CD14-positive monocyte (primary cell): ENCODE measurements at regions not wholly inside any gene's neighbourhood (a gene's known extent, or its start where the extent isn't known, plus 50 kb on each side); places are given as distances from the start of the nearest gene placed in this dataset.

Source experiments
- DNase-seq, 3 donors: peaks; one replicate each; pipeline ENCODE4 v3.0.0-alpha.2; 2011 to 2022
- H2AFZ ChIP-seq: 2 replicates; pipeline ENCODE4 v1.6.0; 2012; ENCODE audit warnings: mild to moderate bottlenecking, low read depth, low read length, inconsistent platforms; ENCODE audit not compliant: insufficient read depth, poor library complexity, severe bottlenecking
- H3K27ac ChIP-seq, 2 donors: 1 replicate in 1 of 2; 2 replicates in 1 of 2; pipeline ENCODE4 v1.5.1; 2012 to 2013; ENCODE audit warnings: low read length in 2 of 2, control low read depth in 1 of 2, inconsistent platforms in 1 of 2, low read depth in 1 of 2, mild to moderate bottlenecking in 1 of 2
- H3K27me3 ChIP-seq, 2 donors: one replicate each; pipeline versions ENCODE4 v1.6.0 to v1.6.1; 2011 to 2013; ENCODE audit warnings: low read length in 2 of 2; ENCODE audit not compliant: control insufficient read depth in 2 of 2, insufficient read depth in 2 of 2
- H3K36me3 ChIP-seq, 2 donors: replicated peaks in 1 of 2; 1 replicate in 1 of 2; 2 replicates in 1 of 2; pipeline versions ENCODE4 v1.5.1 to v1.6.1; 2012 to 2013; ENCODE audit warnings: low read length in 2 of 2, control low read depth in 1 of 2, inconsistent platforms in 1 of 2, mild to moderate bottlenecking in 1 of 2; ENCODE audit not compliant: insufficient read depth in 2 of 2, control insufficient read depth in 1 of 2
- H3K4me1 ChIP-seq, 2 donors: 1 replicate in 1 of 2; 2 replicates in 1 of 2; pipeline versions ENCODE4 v1.5.1 to v1.6.1; 2012 to 2013; ENCODE audit warnings: low read length in 2 of 2, control low read depth in 1 of 2, inconsistent platforms in 1 of 2, mild to moderate bottlenecking in 1 of 2, moderate library complexity in 1 of 2; ENCODE audit not compliant: insufficient read depth in 2 of 2, control insufficient read depth in 1 of 2
- H3K4me2 ChIP-seq: replicated peaks from 2 replicates; pipeline ENCODE3; 2012; ENCODE audit warnings: low read length, moderate library complexity, mild to moderate bottlenecking; ENCODE audit not compliant: poor library complexity, severe bottlenecking; ENCODE audit errors: extremely low read depth
- H3K4me3 ChIP-seq, 3 experiments: fragments of 200-600 bp in 1 of 3; sonication (generic) in 1 of 3; replicated peaks in 1 of 3; 1 replicate in 2 of 3; 2 replicates in 1 of 3; pipeline ENCODE4 v1.5.1; 2011 to 2013; ENCODE audit warnings: low read length in 3 of 3, mild to moderate bottlenecking in 3 of 3, control low read depth in 2 of 3, low read depth in 2 of 3, inconsistent platforms in 1 of 3, moderate library complexity in 1 of 3
- H3K79me2 ChIP-seq: 2 replicates; pipeline ENCODE4 v1.6.0; 2012; ENCODE audit warnings: mild to moderate bottlenecking, control low read depth, inconsistent platforms, low read length, moderate library complexity; ENCODE audit not compliant: insufficient read depth
- H3K9ac ChIP-seq: 2 replicates; pipeline ENCODE4 v1.6.0; 2017; ENCODE audit warnings: low read length, mild to moderate bottlenecking; ENCODE audit not compliant: insufficient read depth, poor library complexity, severe bottlenecking
- H3K9me3 ChIP-seq, 2 donors: replicated peaks in 1 of 2; 1 replicate in 1 of 2; 2 replicates in 1 of 2; pipeline versions ENCODE4 v1.5.1 to v1.6.1; 2012 to 2013; ENCODE audit warnings: low read length in 2 of 2, control low read depth in 1 of 2; ENCODE audit not compliant: control insufficient read depth in 1 of 2, insufficient read depth in 1 of 2
- H4K20me1 ChIP-seq: 2 replicates; pipeline ENCODE4 v1.6.0; 2012; ENCODE audit warnings: mild to moderate bottlenecking, low read length, control low read depth, moderate library complexity; ENCODE audit not compliant: insufficient read depth
- H3K27ac Mint-ChIP-seq, 7 donors: one replicate each; pipeline ENCODE4 v1.8.0; 2020; ENCODE audit warnings: mild to moderate bottlenecking in 7 of 7, mixed read lengths in 7 of 7, moderate library complexity in 6 of 7, inconsistent platforms in 2 of 7
- H3K27me3 Mint-ChIP-seq, 3 donors: one replicate each; pipeline ENCODE4 v1.8.0; 2021 to 2022; ENCODE audit warnings: low read depth in 3 of 3, mild to moderate bottlenecking in 3 of 3, mixed read lengths in 3 of 3, moderate library complexity in 3 of 3, inconsistent platforms in 1 of 3
- H3K36me3 Mint-ChIP-seq, 2 donors: one replicate each; pipeline ENCODE4 v1.8.0; 2020; ENCODE audit warnings: mixed read lengths in 2 of 2, inconsistent platforms in 1 of 2, mild to moderate bottlenecking in 1 of 2
- H3K4me1 Mint-ChIP-seq: one replicate; pipeline ENCODE4 v1.8.0; 2020; ENCODE audit warnings: mild to moderate bottlenecking, mixed read lengths
- H3K4me3 Mint-ChIP-seq, 2 donors: one replicate each; pipeline ENCODE4 v1.8.0; 2020; ENCODE audit warnings: mild to moderate bottlenecking in 2 of 2, mixed read lengths in 2 of 2, moderate library complexity in 1 of 2
- H3K9me3 Mint-ChIP-seq, 7 donors: one replicate each; pipeline ENCODE4 v1.8.0; 2020 to 2022; ENCODE audit warnings: mixed read lengths in 7 of 7, mild to moderate bottlenecking in 6 of 7, moderate library complexity in 6 of 7, inconsistent platforms in 2 of 7
- WGBS: methylation state at CpG from one replicate; pipeline ENCODE4 v1.1.5; 2013; ENCODE audit warnings: missing lambda C conversion rate; ENCODE audit not compliant: insufficient coverage; 5-methylcytosine and 5-hydroxymethylcytosine counted together
- intact Hi-C, 2 donors: fragments of 100-400 bp; cut with micrococcal nuclease; formaldehyde crosslinking; loops; one replicate each; pipeline versions ENCODE4 v1.15.0 to v1.15.1; 2023
- TF ChIP-seq, protein P1 (sequence below): fragments of 200-600 bp; IDR thresholded peaks from one replicate; pipeline ENCODE4 v1.8.0; 2022; ENCODE audit warnings: antibody characterized with exemption, mild to moderate bottlenecking

DNA sequence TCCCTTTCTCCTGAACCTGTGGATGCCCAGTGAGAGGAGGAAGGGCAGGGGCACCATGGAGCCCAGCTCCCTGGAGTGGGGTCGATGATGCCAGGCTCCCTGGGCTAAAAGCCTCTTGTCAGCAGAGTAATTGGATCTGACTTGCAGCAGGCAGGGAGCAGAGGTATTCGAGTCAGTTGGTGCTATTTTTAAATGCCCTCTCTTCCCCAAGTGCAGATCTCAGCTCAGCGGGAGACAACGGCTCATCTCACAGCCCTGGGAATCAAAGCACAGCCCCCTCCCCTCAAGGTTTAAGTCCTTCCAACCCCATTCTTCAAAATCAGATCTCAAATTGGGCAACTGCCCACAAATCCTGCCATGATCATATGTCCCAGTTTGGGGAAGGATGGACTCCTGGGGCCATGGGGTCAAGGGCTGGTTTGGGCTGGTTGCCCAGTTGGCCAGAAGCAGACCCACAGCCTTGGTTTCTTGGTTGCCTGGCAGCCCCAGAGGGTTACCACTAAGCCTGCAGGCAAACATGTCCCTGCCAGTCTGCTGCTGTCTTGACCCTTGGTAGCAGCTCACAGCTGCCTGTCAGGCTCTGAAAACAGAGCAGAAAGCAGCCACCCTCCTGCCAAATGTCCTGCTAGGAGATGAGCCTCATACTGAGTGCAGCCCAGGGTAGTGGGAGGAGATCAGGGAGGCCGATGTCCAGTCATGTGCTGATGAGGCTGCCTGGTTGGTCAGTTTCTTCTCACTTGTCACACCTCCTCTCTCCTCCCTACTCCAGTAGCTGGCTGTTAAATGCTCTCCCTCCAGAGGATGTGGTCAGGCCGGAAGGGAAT is 244.9 kb downstream of the LOXHD1 start:
- intact Hi-C loops: no loop called here
- no peak overlapping the region for H2AFZ ChIP-seq
- H3K9me3 ChIP-seq: no peaks in the 10 kb centered on the region
- Mint-ChIP-seq H3K27me3 (peaks cover 1 to 5% (median 4%) of the 10 kb centered on the region in 3 donors), H3K27ac (peak overlapping the region in 1 of 7 donors; percentile 46), H3K9me3 (no peaks in the 10 kb centered on the region), H3K36me3 (no peaks in the 10 kb centered on the region), H3K4me3 (no peak overlapping the region), H3K4me1 (no peaks in the 10 kb centered on the region)
- DNase-seq: no peak
- H3K79me2 ChIP-seq: no peaks in the 10 kb centered on the region
- TF ChIP-seq, protein P1, sequence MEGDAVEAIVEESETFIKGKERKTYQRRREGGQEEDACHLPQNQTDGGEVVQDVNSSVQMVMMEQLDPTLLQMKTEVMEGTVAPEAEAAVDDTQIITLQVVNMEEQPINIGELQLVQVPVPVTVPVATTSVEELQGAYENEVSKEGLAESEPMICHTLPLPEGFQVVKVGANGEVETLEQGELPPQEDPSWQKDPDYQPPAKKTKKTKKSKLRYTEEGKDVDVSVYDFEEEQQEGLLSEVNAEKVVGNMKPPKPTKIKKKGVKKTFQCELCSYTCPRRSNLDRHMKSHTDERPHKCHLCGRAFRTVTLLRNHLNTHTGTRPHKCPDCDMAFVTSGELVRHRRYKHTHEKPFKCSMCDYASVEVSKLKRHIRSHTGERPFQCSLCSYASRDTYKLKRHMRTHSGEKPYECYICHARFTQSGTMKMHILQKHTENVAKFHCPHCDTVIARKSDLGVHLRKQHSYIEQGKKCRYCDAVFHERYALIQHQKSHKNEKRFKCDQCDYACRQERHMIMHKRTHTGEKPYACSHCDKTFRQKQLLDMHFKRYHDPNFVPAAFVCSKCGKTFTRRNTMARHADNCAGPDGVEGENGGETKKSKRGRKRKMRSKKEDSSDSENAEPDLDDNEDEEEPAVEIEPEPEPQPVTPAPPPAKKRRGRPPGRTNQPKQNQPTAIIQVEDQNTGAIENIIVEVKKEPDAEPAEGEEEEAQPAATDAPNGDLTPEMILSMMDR: no peak
- H3K4me2 ChIP-seq: no peak overlapping the region
- no peaks in the 10 kb centered on the region for H3K36me3 ChIP-seq
- 58% methylated on average over 3 of the region's 6 CpGs for WGBS
- H3K4me3 ChIP-seq: no peak overlapping the region
- H3K4me1 ChIP-seq: no peaks in the 10 kb centered on the region
- H3K27ac ChIP-seq: no peak overlapping the region
- H3K9ac ChIP-seq: no peak overlapping the region
- H4K20me1 ChIP-seq: no peaks in the 10 kb centered on the region
- H3K27me3 ChIP-seq: no peaks in the 10 kb centered on the region

DNA sequence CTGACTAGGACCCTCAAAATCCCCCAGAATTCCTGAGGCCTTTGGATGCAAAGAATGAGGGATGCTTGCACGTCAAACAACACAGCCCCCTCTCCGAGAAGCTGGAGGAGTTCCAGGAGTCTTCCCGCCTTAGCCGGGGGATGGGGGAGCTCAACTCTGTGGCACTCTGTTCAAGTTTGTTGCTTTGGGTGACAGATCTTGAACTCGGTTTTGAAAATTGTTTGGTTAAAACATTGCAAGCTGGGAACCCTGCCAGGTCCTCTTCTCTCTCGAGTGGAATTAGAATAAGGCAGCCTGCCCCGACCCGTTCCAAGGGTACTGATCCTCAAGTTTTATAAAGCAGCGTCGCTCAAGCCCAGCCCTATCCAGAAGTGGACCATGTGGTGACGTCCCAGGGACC is 244.1 kb downstream of the LOXHD1 start:
- Histone ChIP-seq H3K4me1 (no peaks in the 10 kb centered on the region), H4K20me1 (no peaks in the 10 kb centered on the region), H3K27me3 (no peaks in the 10 kb centered on the region), H3K9ac (no peak overlapping the region), H3K4me3 (no peak overlapping the region), H3K9me3 (no peaks in the 10 kb centered on the region), H3K4me2 (no peak overlapping the region), H3K36me3 (no peaks in the 10 kb centered on the region), H3K79me2 (no peaks in the 10 kb centered on the region), H2AFZ (no peak overlapping the region), H3K27ac (no peak overlapping the region)
- Mint-ChIP-seq H3K4me1 (no peaks in the 10 kb centered on the region), H3K36me3 (no peaks in the 10 kb centered on the region), H3K4me3 (no peak overlapping the region), H3K27ac (no peak overlapping the region), H3K27me3 (peaks cover 0 to 2% (median 0%) of the 10 kb centered on the region in 3 donors), H3K9me3 (no peaks in the 10 kb centered on the region)
- intact Hi-C loops: no loop called here
- no peak for DNase-seq
- TF ChIP-seq, protein P1: no peak
- WGBS: 89% methylated on average over 10 of the region's 11 CpGs
